NCI-H2196 (cell line): ENCODE measurements at regions not wholly inside any gene's neighbourhood (a gene's known extent, or its start where the extent isn't known, plus 50 kb on each side); places are given as distances from the start of the nearest gene placed in this dataset.
"Not testable (repeated sequence)": the region's sequence is repeated elsewhere in the genome, so short reads cannot be mapped to it uniquely, and the experiment has no call there.

Experiments
- DNase-seq: peaks from one replicate; lab custom pipeline; 2025; ENCODE audit not compliant: unreplicated experiment; lab: John Stamatoyannopoulos, UW

GRCh38 chr13:90732049-90732448, 615.4 kb upstream of the MIR17HG start:
- no peak for DNase-seq

GRCh38 chr13:90734497-90734896, 613.0 kb upstream of the MIR17HG start:
- DNase-seq: not testable (repeated sequence)

DNA sequence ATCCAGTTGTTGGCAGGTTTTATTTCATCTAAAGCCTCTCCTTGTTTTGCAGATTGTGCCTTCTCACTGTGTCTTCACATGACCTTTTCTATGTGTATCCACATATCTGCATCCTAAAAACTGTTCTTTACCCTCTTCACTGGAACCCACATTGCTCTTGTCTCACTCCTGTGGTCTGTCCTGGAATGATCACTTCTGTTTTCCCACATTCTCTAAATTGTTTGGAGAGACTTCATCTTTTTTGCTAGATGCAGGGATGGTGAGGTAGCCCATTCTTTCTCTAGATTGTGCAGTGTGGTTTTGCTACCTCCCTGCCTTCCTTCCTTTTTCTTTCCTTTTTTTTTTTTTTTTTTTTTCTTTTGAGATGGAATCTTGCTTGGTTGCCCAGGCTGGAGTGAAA, 608.6 kb upstream of the MIR17HG start:
- DNase-seq: no peak

- DNase-seq: no peak
These were observed 607.4 kb upstream of the MIR17HG start for GRCh38 chr13:90740099-90740498.

GRCh38 chr13:90742381-90742780, 605.1 kb upstream of the MIR17HG start:
- DNase-seq: no peak

- no peak for DNase-seq
These were observed 601.3 kb upstream of the MIR17HG start for GRCh38 chr13:90746230-90746629.

DNA sequence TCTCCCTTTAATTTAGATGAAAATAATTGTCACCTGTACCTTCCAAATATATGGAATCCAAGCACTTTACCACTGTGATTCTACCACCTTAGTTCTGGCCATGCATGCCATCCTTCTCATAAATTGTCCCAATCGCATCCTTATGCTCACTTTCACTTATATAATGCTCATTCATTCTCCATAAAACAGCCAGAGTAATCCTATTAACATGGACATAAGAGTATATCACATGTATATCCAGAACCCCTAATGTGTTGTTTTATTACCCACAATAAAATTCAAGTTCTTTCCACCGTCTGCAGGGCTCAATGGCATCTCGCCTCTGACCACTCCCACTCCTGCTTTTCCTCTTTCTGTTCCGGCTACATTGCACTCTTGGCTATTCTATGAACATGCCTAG, 597.5 kb upstream of the MIR17HG start:
- DNase-seq: no peak

- DNase-seq: no peak
These were observed 596.5 kb upstream of the MIR17HG start for GRCh38 chr13:90751026-90751425.

GRCh38 chr13:90752070-90752469, 595.4 kb upstream of the MIR17HG start:
- no peak for DNase-seq

DNA sequence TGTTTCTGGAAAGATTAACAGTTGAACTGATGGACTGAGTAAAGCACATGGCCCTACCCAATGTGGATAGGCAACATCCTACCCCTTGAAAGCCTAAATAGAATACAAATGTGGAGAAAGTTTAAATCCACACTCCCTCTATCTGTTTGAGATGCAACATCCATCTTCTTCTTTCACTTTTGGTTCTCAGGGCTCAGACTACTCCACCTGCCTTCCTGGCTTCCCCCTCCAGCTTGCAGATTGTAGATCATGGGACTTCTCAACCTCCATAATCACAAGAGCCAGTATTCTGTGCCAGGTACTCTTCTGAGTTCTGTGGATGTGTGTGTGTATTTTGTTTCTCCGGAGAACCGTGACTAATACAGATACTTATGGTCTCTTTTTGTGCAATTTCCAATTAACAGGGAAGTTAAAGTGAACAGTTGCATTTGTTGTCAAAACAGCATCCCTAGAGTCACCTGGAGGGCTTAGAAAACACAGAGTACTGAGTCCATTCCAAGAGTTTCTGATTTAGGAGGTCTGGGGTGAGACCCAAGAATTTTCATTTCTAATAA, 590.3 kb upstream of the MIR17HG start:
- no peak for DNase-seq

DNA sequence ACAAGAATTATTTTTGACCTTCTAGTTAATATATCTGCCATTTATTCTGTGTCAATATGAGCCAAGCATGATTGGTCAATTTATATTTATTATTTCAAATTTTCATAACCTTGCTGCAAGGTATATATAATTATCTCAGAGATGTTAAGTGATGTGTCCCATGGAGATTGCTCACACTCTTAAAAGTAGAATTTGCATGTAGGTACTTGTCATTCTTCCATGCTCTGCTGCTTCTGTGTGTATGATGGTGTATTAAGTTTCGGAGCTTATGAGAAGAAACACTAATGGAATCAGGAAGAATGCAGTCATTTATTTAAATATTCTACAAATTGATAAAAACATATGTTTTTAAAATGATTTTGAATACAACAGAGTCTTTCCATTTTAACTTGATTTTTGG, 586.8 kb upstream of the MIR17HG start:
- no peak for DNase-seq

DNA sequence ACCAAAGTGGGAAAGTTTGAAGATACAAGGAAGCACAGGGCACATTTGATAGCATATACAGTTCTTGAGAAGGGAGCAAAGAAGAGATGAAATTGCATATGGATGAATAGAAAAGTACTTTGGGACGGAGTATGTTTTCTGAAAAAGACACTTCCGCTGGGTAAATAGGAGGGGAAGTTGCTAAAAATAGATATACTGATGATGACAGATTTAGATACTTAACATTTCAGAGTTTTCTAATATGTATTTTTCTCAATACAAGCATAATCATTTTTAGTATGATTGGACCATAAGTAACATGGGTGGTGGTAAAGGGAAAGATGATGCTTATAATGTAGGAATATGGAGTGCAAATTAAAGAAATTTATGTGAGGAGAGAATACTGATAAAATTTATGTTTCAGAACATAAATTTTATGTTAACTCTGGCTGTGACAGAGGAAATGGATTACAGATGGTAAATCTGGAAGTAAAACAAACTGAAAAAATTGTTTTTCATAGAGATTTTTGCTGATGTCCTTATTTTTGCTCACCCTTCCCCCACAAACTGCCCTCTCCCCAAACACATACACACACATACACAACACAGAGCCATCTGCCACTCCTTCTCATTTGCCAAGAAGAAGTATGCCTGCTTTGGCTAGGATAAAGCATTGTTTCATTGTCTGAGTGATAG, 583.9 kb upstream of the MIR17HG start:
- no peak for DNase-seq

- no peak for DNase-seq
These were observed 581.0 kb upstream of the MIR17HG start for GRCh38 chr13:90766386-90766902.

DNA sequence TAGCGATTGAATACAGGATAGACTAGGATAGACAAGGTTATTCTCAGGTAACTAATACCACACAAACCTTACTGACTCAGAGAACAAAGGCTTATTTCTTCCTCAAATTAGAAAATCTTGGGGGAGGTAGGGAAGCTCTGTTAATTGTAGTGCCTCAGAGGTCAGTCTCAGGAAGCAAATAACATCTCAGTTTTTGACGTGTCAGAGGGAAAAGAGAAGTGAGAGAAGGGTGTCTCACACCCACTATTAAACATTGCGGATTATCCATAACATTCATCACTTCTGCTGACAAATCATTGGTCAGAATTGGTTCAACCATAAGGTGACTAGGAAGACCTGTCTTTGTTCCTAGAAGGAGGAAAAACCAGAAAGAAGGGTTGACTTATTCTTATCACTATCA, 579.4 kb upstream of the MIR17HG start:
- no peak for DNase-seq

DNA sequence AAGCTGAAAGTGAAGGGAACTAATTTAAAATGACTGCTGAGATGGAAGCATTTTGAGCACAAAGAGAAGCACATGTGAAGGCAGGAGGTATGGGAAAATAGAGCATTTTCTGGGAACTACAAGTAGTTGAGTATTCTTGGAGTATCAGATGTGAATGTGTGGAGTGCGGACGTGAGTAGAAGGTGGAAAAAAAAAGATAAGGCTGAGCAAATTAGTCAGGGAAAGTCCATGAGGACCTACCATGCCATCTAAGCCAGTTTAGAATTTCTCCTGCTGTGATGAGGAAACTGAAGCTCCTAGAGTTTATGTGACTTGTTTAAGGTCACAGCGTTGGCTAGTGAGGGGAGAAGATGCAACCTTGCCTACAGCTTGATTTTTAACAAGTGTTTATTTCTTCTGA, 578.1 kb upstream of the MIR17HG start:
- DNase-seq: no peak

- DNase-seq: no peak
These were observed 577.2 kb upstream of the MIR17HG start for GRCh38 chr13:90770334-90770733.

- DNase-seq: no peak
These were observed 573.8 kb upstream of the MIR17HG start for GRCh38 chr13:90773681-90774080.

DNA sequence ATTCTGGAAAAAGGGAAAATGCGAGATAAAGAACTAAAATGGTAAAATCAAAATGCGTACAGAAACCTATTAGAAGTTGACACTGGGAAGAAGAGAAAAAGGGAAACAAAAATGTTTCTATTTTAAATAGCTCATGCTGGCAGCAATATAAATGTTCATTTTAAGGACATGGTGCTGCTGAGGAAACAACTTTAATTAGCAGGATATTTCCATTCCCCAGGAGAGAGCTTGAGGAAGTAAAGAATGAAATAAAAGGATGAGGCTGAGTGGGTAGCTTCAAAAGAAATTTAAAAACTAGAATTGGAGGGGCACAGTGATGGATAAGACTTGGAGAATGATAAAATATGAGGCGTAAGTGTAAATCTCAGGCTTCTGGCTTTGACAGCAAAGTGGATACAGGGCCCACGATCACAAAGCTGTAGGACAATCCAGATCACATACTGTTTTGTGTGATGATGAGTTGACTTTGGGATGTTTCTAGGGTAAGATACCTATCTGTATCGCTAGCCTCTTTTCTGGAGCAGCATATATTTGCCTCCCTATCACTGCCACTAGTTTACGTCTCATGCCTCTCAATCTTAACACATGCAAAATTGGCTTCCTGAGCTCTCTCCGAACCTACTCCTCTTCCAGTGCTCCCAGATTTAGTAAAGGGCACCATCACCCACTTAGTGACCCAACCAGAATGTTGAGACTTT, 571.3 kb upstream of the MIR17HG start:
- no peak for DNase-seq

DNA sequence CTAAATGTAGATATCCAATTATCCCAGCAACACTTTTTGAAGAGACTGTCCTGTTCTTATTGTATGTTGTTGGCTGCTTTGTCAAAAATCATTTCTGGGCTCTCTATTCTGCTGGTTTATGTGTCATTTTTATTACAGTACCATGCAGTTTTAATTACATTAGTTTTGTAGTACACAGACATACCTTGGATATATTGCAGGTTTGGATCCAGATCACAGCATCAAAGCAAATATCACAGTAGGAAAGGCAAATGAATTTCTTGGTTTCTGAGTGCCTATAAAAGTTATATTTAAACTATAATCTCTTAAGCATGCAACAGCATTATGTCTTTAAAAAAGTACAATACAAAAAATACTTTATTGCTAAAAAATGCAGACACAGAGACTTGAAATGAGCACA, 564.2 kb upstream of the MIR17HG start:
- no peak for DNase-seq

GRCh38 chr13:90787007-90787406, 560.5 kb upstream of the MIR17HG start:
- DNase-seq: no peak

GRCh38 chr13:90792335-90792734, 555.2 kb upstream of the MIR17HG start:
- DNase-seq: no peak

GRCh38 chr13:90793261-90793820, 554.1 kb upstream of the MIR17HG start:
- no peak for DNase-seq
